PC-9 (cell line): ENCODE measurements at regions not wholly inside any gene's neighbourhood (a gene's known extent, or its start where the extent isn't known, plus 50 kb on each side); places are given as distances from the start of the nearest gene placed in this dataset.

Experiments
- EZH2 ChIP-seq: fragments of 200-600 bp; sonication (generic); IDR thresholded peaks from 2 replicates; pipeline ENCODE4 v1.8.0; 2017; ENCODE audit warnings: antibody characterized with exemption, low read depth
- TF ChIP-seq, protein P1 (sequence below): fragments of 200-600 bp; sonication (generic); conservative IDR thresholded peaks from 2 replicates; pipeline ENCODE4 v1.6.1; 2017; ENCODE audit warnings: mixed run types, antibody characterized with exemption, mild to moderate bottlenecking, moderate library complexity

DNA sequence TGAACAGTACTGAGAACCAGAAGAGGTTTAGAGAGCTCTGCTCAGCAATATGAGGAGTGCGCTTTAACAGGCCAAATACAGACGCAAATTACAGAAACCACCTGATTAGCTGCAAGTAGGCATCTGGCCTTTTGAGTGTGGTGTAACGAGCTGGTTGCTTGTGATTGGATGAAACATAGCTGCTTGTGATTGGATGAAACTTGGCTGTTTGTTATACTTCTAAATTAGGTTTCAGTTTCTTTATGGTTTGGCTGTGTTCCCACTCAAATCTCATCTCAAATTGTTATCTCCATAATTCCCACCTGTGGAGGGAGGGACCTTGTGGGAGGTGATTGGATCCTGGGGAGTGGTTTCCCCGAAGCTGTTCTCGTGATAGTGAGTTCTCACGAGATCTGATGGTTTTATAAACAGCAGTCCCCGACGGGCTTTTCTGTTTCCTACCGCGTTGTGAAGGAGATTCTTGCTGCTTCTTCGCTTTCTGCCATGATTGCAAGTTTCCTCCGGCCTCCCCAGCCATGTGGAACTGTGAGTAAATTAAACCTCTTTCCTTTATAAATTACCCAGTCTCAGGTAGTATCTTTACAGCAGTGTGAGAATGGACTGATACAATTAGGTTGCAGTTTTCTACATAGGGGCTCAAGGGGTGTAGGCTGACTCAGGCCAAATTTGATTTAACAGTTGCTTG lies 655.9 kb upstream of the MAN1A1 start:
- TF ChIP-seq, protein P1, sequence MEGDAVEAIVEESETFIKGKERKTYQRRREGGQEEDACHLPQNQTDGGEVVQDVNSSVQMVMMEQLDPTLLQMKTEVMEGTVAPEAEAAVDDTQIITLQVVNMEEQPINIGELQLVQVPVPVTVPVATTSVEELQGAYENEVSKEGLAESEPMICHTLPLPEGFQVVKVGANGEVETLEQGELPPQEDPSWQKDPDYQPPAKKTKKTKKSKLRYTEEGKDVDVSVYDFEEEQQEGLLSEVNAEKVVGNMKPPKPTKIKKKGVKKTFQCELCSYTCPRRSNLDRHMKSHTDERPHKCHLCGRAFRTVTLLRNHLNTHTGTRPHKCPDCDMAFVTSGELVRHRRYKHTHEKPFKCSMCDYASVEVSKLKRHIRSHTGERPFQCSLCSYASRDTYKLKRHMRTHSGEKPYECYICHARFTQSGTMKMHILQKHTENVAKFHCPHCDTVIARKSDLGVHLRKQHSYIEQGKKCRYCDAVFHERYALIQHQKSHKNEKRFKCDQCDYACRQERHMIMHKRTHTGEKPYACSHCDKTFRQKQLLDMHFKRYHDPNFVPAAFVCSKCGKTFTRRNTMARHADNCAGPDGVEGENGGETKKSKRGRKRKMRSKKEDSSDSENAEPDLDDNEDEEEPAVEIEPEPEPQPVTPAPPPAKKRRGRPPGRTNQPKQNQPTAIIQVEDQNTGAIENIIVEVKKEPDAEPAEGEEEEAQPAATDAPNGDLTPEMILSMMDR = no peak
- no peak for TF ChIP-seq EZH2
